Fibroblast of skin of left biceps (primary cell): ENCODE measurements at regions not wholly inside any gene's neighbourhood (a gene's known extent, or its start where the extent isn't known, plus 50 kb on each side); places are given as distances from the start of the nearest gene placed in this dataset.

Source experiments
- DNase-seq, 2 experiments: peaks; one replicate each; pipeline ENCODE4 v3.0.0-alpha.2; 2013; ENCODE audit warnings: low read depth in 2 of 2

DNA sequence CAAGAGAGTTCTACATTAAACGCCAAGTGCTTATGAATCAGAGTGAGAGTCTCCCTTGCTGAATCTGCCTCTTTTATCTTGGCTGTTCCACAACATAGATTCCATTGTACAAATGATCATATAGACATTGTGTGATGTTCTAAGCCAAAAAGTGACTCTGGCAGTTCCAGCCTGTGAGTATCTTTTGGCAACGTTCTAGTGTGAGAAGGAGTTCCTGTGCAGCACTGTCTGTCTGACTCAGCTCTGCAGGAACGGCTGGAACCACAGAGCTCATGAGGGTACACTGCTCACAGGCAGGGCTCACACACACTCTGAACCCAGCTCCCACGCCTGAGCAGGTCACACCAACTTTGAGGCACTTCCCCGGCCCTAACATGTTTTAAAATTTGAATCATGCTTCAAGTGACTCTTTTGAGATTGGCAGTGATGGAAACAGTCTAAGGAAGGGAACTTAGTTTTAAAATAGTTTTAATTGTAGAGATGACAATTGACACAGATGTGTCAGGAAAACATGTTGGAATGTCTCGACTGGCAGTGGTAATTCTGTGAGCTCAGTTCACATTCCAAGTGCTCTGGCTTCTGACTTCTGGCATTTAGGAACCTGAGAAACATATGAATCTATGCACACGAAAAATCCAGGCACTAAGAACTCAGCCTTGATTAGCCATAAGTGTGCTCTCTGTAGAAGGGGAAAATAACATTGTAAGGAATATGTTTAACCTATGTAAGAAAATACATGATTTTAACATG, 272.0 kb downstream of the UQCRFS1 start:
- peak; percentile 76 to 78 for DNase-seq

DNA sequence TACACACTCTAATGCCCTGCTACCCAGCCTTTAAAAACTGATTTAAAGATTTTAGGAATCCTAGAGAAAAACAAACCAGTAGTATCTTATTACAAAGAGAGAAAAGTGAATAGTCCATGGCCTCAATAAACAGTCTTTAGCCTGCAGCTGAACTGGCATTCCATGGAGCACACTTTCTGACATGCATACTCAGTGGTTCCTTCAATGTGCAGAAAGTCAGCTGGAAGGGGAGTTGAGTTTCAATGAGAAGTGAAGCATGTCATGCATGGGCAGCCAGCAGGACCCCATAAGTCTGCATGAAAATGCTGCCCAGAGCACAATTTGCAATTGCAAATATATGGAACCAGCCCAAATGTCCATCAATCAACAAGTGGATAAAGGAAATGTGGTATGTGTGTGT, 273.7 kb downstream of the UQCRFS1 start:
- no peak for DNase-seq

DNA sequence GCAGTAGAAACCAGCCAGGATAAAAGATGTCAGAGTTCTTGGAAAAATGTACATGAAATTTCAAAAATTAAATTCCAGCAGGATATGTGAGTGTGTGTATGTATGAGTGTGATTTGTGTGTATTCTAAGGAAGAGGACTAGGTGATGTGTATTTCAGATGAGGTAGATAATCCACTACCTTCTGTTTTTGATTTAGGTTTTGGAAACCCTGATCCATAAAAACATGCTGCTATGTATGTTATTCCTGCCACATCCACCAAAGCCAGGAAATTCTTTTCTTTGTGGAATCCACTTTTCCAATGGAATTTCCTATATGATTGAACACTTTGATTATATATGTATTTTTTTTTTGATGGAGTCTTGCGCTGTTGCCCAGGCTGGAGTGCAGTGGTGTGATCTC, 276.9 kb downstream of the UQCRFS1 start:
- peak; percentile 49 to 63 for DNase-seq

DNA sequence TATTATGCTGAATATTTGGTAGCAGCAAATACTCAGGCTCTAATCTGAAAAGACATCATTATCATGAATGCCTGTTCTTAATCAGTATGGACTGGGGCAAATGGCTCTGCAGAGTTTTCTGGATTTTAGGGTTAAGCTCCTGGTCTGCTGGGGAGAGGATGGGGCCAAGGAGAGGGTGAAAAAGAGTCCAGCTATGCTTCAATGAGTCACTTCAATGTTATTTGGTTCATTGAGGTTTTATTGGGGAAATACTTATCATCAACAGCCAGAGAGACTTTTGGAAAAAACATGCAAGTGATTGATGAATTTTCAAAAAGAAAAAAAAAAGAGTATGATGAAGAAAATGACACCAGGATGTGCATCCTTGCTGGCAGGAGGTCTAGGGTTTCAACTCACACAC, 278.3 kb downstream of the UQCRFS1 start:
- DNase-seq: peak; percentile 53 to 64

DNA sequence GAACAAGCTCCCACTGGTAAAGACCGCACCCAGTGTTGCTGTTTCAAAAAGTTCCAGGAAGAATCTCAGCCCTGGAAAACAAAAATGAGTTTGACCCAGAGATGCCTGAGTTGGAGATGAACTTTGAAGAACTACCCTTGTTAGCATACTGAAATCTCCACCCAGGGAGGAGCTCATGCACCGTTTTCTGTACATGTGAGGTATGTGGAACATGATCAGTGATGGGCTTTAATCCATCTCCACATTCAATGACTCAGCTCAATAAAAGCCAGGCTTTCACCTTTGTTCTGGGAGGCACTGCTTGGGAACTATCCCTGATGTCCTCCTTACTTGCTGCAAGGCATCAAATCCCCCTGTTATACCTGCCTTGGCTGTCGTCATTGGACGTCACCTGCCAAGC, 279.9 kb downstream of the UQCRFS1 start:
- DNase-seq: no peak

DNA sequence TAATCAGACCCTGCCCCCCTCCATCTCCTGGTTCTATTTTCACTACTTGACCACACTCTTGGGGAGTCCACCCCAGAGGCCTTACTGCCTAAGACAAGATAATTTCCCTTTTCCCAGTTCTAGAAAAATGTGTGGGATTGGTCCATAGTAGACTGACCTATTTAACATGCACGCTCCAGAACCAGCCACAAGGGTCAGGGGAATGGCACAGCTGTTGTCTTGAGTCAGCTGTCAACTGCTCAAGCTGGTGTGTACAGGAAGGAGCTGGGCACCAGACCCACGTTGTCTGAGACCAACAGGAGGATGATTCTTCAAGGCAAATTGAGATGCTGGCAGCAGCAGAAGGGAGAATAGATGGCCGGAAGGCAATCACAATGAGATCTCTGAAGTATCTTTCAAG, 280.5 kb downstream of the UQCRFS1 start:
- DNase-seq: no peak

DNA sequence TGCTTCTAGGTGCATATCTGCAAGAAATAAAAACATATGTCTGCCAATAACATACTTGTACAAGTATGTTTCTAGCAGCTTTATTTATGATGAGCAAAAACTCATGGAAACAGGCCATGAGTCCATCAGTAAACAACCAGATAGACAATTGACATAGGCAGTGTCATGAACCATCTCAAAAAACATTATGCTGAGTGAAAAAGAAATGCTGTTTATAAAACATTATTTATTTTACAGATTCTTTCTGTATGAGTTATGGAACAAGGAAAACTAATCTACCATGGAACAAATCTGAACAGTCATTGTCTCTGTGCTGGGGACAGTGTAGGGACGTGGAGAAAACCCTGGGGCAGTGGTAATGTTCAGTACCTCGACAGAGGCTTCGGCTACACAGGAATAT, 283.9 kb downstream of the UQCRFS1 start:
- no peak for DNase-seq

DNA sequence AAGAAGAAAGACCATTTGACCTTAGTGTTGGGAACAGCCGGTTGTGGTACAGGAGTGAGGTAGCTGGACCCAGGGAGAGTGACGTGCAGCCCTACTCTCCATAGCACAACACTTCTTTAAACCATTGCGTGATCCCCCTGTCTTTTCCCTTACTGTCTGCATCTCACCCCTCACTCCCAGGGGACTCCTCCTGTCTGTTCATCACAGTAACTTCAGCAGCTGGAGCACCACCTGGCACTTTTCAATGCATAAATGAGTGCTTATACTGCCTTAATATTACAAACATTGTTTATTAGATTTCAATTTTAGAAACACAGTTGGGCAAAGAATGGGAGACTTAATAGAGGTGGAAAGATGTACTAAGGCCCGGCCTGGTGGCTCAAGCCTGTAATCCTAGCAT, 285.5 kb downstream of the UQCRFS1 start:
- no peak for DNase-seq

DNA sequence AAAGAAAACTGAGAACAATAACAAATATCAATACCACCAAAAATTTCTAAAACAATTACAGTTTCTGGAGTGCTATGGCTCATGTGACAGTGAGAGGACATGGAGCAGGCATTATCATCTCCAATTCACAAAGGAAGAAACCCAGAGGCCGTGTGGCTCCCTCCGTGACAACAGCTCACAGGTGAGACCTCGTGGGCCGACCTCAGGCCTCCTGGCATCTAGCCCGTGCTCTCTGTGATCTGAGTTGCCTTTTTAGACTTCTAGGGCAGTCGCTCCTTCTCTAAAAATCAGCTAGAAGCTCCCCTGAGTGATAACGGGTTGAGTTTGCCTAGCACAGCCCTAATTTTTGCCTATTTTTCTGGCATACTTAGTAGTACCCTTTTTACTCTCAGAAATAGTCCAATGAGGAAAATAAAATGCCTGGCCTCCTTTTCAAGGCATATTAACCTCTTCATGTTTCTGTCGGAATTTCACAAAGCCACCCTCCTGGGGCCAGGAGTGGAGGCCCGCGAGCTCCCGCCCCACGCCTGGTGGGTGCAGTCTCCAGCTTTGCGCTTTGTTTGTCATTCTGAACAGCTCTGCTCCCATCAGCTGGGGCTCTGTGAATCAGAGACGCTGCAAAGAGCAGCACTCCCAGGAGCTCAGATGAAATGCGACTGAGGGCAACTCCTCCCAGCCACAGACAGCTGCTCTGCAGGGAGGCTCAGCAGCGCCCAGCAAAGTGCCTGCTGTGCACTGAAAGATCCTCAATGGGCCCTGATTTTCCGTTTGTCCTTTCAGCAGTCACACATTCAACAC, 292.5 kb downstream of the UQCRFS1 start:
- no peak for DNase-seq

DNA sequence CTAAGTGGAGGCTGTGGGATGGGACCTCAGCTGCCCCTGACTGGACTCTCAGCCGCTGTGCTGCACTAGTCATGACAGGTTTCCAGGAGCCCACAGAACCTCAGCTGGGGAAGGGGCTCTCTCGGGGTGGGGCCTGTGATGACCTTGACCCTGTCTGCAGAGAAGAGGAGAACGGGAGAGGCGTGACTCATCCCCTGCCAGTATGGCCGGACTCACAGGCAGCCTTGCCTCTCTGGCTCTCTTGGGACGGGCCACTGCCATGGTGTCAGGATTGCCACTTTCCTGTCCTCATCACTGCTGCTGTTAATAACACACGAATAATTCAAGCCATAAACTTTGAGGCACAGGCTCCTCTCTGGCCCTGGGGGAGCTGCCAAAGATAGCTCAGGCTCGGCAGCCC, 295.3 kb downstream of the UQCRFS1 start:
- DNase-seq: no peak

DNA sequence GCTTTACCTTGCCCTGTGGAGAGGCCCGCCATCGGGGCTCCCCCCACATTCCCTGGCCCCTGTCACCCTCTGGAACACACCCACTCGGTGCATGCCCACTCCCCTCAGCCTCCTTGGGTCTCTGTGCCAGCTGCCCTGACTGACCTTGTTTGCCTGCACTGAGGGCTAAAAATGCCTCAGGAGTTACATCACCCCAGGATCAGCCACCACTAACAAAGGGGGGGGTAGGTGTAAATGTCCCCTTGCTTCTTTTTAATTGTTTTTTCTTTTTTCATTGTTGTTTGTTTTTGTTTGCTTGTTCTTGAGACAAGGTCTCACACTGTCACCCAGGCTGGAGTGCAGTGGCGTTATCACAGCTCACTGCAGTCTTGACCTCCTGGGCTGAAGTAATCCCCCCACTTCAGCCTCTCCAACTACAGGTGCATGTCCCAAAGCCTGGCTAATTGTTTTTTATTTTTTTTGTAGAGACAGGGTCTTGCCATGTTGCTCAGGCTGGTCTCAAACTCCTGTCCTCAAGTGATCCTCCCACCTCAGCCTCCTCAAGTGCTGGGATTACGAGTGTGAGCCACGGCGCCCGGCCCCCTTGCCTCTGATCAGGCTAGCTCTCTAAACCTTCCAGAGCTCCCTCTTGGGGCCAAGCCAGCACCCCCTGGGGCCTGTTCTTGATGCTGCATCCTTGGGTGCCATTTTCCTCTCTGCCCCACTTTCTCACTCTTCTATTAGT, 297.1 kb downstream of the UQCRFS1 start:
- DNase-seq: no peak

DNA sequence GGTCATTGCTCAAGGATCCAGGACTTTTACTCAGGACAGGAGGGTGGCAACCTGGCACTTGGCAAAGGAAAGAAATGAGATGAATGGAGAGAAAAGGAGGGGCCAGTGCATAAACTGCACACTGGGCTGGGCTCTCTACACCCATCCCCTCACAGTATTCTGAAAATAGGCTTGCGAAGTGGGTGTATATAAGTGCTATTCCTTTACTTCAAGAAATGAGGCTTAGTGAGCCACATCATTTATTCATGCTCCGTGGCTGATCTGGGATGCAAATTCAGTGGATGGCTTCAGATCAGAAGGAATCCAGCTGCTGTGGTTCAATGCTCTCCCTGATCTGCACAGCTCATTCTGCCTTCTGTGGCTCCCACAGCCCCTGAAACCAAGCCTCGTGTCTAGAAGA, 297.7 kb downstream of the UQCRFS1 start:
- no peak for DNase-seq

DNA sequence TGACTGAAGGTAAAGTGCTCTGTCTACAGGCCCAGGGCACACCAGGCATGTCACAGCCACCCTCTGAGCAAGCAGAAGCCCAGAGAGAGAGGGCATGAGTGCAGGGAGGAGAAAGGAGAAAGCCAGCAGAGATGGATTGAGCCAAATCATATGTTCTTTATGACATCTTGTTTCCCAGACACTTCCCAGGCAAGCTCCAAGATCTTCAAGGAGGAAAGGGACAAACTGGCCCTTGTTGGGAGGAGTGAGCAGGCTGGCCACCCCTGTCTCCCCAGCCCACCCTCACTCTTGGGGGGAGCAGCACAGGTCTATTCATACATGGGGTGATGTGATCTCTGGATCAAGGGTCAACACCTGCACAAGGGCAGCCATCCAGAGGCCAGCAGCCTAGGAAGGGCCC, 298.8 kb downstream of the UQCRFS1 start:
- DNase-seq: no peak

DNA sequence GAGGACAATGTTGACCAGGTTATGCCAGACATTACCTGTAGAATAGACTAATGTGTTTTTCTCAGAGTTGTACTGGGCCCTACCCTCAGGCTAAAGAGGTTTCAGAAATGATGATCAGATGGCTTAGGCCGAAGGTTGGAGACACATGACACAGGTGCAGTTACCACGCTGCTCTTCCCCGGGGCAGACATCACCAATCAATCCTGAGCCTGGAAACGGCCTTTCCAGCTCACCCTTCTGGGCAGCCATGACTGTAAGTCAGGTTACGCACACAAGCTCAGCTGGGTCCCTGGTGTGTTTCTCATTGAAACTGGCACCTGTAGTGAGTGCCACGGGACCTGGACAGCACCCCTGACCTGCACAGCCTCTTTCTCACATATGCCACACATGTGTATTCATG, 299.3 kb downstream of the UQCRFS1 start:
- no peak for DNase-seq

DNA sequence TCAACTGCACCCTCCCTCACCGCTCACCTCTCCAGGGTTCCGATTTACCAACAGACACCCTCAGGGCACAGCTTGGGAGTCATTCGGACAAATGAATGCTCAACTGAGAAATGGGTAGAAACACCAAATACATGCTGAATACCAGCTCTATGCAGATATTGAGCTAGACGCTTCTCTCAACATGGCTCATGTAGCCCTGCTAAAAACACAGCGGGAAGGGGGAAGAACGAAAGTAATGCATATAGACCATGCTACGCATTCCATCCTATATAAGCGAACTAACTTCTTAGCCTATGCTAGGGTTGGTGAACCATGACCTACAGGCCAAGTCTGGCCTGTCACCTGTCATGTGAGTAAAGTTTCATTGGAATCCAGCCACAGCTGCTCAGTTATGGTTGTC, 304.0 kb downstream of the UQCRFS1 start:
- no peak for DNase-seq

DNA sequence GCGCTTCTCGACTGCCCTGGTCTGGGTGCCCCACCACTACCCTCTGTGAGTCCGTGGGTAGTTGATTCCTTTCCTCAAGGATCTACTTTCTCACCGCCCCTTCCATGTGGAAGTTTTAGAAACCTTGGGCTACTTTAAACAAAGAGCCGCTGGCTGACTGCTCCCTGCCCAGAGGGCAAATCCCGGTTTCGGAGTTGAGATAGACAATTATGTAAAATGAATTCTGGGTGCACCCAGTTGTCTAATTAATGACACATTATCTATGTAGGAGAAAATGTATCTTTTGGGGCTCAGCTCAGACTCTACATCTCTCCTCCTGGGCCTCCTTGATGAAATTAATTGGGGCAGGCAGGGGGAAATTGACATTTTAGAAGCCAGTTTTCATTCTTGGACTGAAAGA, 305.4 kb downstream of the UQCRFS1 start:
- DNase-seq: no peak

DNA sequence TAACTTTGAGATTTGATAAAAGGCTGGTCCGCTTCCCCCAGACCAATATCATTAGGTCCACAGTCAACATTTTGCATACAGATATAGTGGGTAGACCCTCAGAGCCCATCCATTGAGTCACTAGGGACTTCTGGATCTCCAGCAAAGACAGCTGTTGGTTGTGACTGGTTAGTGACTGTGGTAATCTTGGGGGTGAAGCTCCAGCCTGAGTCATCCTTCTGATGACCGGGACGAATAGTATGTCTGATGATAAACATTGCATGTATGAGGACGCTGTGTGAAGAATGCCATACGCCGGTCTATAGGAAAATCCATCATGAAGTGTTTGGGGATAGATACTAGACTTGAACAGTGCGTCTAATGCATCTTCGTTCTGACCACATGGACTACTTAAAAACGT, 307.0 kb downstream of the UQCRFS1 start:
- DNase-seq: no peak

DNA sequence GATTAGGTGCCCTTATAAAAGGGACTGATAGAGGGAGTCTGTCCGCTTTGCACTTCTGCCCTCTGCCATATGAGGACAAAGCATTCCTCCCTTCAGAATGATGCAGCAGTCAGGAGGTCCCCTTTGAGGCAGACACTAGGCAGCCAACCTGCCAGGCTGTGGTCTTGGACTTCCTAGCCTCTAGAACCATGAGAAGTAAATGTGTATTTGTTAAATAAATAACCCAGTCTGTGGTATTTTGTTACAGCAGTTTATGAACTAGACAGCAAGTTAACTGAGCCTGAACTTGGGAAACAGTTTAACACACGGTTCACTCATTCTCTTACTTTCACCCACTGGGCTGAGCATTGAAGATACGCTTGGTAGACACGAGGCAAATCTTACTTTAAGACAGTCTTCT, 313.2 kb downstream of the UQCRFS1 start:
- no peak for DNase-seq

DNA sequence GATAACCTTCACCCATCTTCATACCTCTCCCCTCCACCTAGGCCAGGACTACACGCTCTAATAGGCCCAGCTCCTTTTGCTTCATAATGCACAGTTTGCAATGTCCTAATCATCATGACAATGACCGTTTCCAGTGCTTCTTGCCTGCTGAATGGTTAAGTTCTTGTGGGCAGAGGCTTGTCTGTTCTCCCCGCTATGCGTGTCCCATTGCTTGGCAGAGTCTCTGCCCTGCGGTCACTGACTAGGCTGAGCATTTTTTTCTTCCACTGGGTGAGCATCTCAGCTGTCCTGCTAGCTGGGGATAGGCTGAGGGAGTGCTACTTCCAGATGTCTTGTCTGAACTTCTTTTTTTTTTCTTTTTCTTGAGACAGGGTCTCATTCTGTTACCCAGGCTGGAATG, 314.7 kb downstream of the UQCRFS1 start:
- DNase-seq: no peak

DNA sequence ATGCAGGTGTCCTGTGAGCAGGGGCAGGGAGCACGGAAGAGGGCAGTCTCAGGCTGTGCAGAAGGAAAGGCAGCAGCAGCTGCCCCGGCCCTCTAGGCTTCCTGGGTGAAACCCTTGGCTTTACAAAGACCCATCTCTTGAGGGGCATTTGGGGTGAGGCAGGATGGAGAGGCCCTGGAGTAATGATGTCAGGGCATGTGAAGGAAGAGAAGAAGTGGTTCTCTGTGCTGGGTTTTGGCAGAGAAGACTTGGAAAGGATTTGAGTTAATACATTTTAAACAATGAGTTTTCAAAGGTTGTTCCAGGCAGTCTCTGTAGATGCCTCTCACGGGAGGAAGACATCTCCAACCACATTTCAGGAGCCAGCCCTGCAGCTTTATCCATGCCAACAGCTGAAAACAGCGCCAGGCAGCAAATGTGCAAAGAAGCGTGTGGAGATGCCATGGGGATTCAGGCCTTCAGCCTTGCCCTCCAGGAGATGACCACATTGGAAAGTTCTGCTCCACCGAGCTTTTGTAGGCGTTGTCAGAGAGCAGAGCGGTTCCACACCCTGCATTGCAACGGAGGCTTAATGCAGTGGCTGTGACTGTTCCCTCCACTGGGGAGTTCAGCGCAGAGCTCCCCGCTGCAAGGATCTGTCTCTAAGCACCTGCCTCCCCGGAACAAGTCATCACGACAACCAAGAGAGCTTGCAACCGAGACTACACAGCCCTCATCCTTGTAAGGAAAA, 322.8 kb downstream of the UQCRFS1 start:
- no peak for DNase-seq

DNA sequence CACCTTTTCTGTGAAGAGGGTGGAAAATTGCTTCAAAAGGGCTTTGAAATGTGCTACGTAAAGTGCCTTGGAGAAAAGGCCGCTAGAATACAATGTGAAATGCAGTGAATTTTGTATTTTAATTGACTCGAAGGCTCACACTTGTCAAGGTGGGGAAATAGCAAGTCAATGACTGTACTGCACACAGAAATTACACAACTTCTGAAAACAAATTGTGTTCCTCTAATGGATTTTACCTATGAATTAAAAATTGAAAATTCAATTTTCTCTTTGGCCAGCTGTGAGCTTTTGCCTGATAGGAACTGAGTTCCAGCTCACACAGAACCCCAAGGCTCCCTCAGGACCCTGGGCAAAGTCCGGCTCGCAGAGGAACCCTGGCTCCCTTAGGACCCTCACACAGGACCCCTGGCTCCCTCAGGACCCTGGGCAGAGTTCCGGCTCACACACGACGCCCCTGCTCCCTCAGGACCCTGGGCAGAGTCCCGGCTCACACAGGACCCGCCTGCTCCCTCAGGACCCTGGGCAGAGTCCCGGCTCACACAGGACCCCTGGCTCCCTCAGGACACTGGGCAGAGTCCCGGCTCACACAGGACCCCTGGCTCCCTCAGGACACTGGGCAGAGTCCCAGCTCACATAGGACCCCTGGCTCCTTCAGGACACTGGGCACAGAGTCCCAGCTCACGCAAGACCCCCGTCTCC, 324.9 kb downstream of the UQCRFS1 start:
- DNase-seq: no peak
